HG03097 (cell line): ENCODE measurements at regions not wholly inside any gene's neighbourhood (a gene's known extent, or its start where the extent isn't known, plus 50 kb on each side); places are given as distances from the start of the nearest gene placed in this dataset.

Source experiments
- ATAC-seq: cut with Tn5 transposase; IDR thresholded peaks from one replicate; pipeline ENCODE4 v1.9.1; 2021; ENCODE audit not compliant: unreplicated experiment, low FRiP score

DNA sequence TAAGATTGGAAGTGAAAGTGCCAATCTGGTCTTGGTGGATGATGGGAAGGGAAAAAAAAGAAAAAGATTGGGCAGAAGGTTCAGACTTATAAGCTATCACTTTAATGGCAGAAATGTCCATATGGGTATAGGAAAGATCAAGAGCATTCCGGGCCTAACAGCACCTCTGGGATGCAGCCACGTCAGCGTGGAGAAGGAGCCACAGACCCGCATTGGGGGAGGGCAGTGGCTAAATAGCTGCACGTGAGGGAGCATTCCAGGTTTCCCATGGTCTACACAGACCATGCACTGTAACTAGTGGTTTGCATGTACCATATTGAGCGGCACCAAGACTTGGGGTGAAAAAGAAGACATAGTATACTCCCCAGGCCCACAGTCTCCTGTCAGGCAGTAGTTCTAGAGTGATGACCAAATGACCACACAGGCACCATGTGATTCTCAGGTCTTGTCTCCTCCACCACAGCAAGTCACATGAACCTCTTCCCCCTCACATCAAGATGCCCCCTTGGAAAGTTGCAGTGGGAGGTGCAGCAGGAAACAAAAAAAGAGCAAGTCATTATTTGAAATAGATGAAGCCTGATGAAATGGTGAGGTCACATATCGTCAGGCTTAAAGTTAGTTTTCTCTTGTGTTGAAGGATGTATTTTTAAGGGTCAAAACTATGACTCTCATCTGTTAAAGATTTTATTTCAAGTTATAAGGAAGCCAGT lies 94.4 kb upstream of the TNFAIP3 start:
- ATAC-seq = no peak

DNA sequence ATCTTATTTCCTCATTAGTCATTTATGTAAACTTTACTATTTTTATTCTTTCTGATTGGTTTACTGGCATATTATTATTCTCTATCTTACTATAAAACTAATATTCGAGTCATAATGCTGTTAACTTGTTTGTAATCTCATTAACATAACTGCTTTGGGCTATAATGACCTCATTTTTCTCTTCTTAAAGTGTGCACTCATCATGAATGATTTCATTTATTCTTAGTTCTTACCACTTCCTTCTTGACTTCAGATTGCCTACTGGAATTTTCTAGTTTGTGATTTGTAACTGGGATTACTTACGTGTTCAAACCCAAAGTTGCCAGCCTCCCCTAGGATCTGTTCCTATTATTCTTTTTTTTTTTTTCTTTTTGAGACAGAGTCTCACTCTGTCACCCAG lies 91.8 kb upstream of the TNFAIP3 start:
- no peak for ATAC-seq

DNA sequence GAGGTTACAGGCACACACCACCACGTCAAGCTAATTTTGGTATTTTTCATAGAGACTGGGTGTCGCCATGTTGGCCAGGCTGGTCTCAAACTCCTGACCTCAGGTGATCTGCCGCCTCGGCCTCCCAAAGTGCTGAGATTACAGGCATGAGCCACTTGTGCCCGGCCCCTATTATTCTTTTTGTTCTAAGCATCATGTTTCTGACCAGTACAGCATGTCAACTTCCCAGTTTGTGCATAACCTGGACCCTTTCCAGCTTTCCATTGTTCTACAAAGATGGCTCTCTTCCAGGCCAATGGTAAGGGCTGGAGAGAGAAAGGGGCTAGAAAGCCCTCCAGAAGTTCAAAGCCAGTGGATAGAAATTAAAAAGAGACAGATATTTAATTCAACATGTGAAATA lies 91.3 kb upstream of the TNFAIP3 start:
- ATAC-seq = no peak

DNA sequence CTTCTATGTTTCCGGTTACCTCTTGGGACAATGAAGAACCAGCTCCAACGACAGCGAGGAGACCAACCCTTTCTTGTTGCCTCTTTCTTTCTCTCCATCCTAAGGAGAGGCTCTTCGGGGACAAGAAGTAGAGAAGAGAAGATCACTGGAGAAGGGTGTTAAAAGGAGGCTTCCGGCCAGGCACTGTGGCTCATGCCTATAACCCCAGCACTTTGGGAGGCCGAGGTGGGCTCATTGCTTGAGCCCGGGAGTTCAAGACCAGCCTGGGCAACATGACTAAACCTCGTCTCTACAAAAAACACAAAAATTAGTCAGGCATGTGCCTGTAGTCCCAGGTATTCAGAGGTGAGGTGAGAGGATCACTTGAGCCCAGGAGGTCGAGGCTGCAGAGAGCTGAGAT lies 90.8 kb upstream of the TNFAIP3 start:
- ATAC-seq = no peak

DNA sequence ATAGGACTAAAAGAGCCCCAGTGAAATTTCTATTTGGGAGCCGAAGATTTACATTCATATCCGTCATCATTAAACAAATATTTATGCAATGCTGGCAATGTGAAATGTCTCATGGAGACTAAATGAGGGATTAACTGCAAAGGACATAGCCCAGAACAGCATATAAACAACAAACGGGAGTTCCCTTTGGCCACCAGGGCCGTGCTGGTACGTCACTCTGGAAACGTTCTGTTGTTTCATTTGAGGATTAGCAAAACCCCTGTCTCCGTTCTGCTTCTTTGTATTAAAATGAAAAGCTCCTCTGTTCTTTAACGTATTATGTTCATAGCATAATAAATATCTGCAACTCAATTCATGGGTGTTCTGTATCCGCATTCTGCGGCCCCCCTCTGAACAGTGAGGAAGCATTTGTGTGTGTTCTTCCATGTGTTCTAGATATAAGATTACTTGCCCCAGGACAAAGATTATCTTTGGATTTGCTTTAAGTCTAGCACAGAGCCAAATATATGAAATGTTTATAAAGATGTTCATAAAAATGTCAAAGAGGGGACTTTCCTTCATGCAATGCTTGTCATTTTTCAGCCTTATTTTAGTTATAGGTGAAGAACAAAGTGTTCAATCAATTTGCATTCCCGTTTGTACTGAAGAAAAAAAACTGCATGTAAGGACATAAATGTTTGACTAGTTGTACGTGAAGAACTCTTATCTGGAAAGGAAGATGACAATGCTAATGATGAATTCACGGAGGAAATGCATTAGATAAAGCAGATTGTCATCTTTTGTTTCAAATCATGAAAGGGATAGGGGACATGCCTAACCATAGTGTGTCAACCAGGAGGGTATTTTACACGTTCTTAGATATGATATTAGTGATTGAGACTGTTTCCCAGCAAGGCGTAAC lies 90.0 kb upstream of the TNFAIP3 start:
- ATAC-seq = no peak

- ATAC-seq = no peak
Measured at GRCh38 chr6:137777687-137778075, 89.4 kb upstream of the TNFAIP3 start.

DNA sequence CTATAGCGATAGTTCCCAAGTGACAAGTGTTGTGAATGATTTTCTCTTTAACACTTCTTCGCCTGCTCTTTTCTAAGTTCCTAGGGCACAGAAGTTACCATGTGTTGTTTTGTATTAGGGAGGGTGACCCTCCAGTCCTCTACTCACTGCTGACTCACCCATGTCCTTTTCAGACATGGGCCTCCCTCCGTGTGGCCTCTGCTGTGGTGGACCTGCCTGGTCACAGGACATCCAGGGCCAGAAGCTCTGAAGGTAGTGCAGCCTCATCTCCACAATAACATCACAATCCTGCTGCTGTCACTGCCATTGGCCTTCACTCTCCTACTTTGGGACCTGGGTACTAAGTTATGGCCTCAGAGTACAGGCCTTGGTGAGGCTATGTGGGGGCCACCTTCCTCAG lies 87.1 kb upstream of the TNFAIP3 start:
- ATAC-seq = no peak

GRCh38 chr6:137780447-137781034 lies 86.5 kb upstream of the TNFAIP3 start:
- ATAC-seq = no peak

- no peak for ATAC-seq
Measured at GRCh38 chr6:137781639-137782038, 85.4 kb upstream of the TNFAIP3 start.

DNA sequence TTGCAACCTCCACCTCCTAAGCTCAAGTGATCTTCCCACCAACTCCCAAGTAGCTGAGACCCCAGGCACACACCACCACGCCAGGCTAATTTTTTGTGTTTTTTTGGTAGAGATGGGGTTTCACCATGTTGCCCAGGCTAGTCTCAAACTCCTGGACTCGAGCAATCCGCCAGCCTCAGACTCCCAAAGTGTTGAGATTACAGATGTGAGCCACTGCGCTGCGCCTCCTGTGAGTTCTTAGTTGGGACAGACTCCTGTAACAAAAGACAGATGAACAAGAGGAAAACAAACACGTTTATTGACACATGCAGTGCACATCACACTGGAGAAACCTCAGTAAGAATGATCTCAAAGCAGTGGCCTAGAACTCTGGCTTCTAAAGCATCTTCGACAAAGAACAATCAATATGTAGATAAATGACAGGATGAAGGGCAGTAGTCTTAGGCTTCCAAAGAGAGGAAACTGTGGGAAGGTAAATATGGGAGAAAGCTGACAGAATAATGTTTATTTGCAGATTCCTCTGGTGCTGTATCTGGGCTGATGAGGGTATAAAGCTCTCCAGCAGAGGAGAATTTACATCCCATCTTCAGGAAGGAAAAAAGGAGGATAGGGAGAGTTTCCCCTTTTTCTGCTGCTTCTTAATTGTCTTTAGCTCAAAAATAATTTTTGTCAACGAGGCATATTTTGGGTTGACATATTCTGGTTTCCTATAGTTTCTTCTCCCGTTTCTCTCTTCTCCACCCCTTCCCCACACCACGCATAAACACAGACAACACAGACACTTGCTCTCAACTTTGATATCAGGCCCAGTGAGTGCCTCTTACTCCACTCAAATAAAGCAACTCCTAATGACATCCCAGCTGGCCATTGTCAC lies 84.7 kb upstream of the TNFAIP3 start:
- no peak for ATAC-seq

DNA sequence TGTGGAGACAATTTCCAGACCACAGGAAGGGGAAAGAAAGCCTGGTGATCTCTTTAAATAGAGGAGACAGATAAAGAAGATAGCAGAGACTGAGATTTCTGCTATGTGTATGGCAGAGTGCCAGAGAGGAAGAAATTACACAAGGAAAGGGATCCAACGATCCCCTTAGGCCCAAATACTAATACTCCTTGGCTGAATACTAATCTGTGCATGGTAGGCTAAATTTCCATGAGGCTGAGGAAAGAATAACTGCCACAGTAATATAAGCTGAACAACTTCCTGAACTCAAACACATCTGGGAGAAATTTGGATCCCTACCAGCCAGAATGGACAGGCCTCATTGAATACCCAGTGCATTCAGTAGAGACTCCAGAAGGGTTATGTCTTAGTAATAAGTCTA lies 83.3 kb upstream of the TNFAIP3 start:
- no peak for ATAC-seq

- no peak for ATAC-seq
Measured at GRCh38 chr6:137784583-137784982, 82.5 kb upstream of the TNFAIP3 start.

DNA sequence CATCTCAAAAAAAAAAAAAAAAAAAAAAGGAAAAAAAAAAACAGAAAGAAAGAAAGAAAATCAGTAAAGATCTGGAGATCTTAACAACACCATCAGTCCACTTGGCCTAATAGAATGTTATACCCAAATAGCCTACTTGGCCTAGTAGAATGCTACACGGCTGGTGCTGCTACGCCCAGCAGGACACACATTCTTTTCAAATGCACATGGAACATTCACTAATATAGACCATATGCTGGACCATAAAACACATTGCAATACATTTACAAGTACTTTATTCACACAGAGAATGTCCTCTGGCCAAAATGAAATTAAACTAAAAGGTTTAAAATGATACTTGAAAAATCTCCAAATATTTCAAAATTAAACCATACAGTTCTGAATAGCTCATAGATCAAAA lies 80.0 kb upstream of the TNFAIP3 start:
- no peak for ATAC-seq

- ATAC-seq = no peak
Measured at GRCh38 chr6:137788248-137788647, 78.8 kb upstream of the TNFAIP3 start.

DNA sequence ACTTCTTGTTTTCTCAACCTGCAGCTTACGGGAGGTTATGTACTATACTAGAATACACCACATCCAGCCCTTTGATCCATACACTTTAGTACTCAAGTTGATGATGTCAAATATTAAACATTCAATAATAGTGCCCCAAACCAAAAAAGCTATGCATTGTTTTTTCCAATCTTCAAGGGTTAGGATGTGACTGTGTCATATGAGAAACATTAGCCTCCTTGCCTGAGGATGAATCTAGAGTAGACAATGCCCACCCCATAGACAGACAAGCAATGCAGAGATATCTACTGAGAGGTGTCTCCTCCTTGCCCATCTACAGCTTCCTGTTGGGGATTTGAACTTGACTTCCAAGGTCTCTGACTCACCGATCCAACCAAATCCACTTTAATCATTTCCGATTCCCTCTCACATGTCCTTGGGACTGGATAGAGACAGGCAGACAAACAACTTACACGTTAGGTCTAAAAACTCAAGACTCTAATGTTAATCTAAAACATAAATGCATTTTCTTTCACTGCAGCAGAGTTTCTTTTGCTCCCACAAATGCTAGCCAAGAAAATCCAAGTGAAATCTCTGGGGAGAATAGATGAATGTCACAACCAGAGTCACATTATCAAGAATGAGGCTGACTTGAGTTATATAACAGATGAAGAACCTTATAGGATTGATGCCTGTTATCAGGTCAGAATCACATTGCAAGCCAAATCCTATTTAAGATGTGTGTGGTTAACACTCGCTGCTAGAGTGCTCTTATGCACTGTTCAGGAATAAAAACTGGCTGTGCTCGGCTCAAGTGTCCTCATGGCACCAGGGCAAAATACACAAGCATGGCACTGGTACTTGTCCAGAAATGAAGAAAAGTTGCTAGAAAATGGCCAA lies 75.5 kb upstream of the TNFAIP3 start:
- ATAC-seq = no peak

DNA sequence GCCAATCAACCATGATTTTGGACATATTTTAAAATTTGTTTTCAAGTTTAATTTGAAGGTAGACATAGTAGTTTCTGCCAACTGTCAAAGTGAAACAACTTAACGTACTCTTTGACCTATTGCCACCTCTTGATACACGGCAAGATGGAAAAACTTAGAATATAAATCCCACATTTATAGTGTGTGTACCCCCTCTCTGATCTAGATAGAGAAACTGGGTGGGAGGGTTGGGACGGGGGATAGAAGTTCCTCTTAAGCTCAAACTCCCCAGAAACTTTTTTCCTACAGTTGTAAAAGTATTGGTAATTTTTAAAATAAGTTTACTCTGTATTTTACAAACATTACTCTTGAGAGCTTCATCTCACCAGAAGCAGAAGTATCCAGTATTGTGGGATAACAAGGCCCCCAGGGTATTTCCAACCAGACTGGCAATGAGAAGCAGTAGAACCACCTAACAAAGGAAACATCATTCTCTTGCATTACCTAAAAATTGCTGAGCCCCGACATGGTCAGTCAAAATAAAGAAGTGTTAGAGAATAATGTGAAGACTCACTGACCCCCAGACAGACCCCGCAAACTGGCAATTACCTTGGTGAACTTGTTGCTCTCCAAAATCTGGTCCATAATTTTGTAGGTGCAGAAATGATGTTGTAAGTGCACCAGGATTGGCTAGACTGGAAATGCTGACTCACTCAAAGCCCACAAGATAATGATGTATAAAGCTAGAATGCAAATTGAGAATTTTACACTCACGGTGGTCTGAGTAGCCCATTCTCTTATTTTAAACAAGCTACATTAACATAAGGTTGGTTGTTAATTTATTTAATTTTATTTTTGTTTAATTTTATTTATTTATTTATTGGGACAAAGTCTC lies 74.7 kb upstream of the TNFAIP3 start:
- ATAC-seq = no peak

- no peak for ATAC-seq
Measured at GRCh38 chr6:137793805-137794515, 73.1 kb upstream of the TNFAIP3 start.

- ATAC-seq = no peak
Measured at GRCh38 chr6:137794516-137795201, 72.4 kb upstream of the TNFAIP3 start.
